Loucy (cell line): ENCODE measurements at regions not wholly inside any gene's neighbourhood (a gene's known extent, or its start where the extent isn't known, plus 50 kb on each side); places are given as distances from the start of the nearest gene placed in this dataset.

Experiments
- EZH2phosphoT487 ChIP-seq: fragments of 200-600 bp; IDR thresholded peaks from 2 replicates; pipeline ENCODE4 v1.6.1; 2018; ENCODE audit warnings: antibody characterized with exemption, mild to moderate bottlenecking, moderate library complexity, borderline replicate concordance
- TF ChIP-seq, protein P1 (sequence below): fragments of 200-600 bp; sonication (generic); conservative IDR thresholded peaks from 2 replicates; pipeline ENCODE4 v1.5.1; 2014; ENCODE audit warnings: mild to moderate bottlenecking, antibody characterized with exemption, low read length

DNA sequence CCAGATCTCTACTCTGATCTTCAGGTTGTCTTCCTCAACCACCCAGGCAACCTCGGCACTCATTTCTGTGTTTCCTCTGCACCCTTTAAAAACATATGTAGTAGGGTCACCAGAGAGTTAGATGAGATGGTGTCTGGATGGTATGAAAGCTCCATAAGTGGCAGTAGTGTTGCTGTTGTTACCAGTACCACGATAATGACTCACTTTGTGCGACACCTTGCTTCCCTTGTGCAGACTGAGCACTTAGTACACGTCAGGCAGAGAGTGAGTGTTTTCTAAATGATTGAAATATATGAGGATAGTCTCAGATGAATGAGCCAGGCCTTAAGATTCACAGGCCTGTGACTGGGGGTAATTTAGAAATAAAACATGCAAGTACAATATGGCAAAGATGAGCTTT is 188.7 kb downstream of the MAF start:
- TF ChIP-seq, protein P1, sequence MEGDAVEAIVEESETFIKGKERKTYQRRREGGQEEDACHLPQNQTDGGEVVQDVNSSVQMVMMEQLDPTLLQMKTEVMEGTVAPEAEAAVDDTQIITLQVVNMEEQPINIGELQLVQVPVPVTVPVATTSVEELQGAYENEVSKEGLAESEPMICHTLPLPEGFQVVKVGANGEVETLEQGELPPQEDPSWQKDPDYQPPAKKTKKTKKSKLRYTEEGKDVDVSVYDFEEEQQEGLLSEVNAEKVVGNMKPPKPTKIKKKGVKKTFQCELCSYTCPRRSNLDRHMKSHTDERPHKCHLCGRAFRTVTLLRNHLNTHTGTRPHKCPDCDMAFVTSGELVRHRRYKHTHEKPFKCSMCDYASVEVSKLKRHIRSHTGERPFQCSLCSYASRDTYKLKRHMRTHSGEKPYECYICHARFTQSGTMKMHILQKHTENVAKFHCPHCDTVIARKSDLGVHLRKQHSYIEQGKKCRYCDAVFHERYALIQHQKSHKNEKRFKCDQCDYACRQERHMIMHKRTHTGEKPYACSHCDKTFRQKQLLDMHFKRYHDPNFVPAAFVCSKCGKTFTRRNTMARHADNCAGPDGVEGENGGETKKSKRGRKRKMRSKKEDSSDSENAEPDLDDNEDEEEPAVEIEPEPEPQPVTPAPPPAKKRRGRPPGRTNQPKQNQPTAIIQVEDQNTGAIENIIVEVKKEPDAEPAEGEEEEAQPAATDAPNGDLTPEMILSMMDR = no peak
- TF ChIP-seq EZH2phosphoT487 = no peak
